Heart left ventricle (tissue), 16 donors: ENCODE measurements at regions not wholly inside any gene's neighbourhood (a gene's known extent, or its start where the extent isn't known, plus 50 kb on each side); places are given as distances from the start of the nearest gene placed in this dataset.

ENCODE experiments used
- ATAC-seq, 4 donors: fragments of 200-7000 bp; cut with Tn5 transposase; one replicate each; pipeline ENCODE4 v1.9.1; 2020 to 2022; ENCODE audit warnings: moderate library complexity in 4 of 4, mild to moderate bottlenecking in 3 of 4, moderate number of reproducible peaks in 1 of 4
- DNase-seq, 5 donors: peaks; one replicate each; pipeline ENCODE4 v3.0.0-alpha.2; 2020
- H3K27ac ChIP-seq, 12 donors: fragments of 200-600 bp; sonication (generic) in 4 of 12; one replicate each; pipeline versions ENCODE4 v1.5.0 to v1.8.0; 2016 to 2022; ENCODE audit warnings: mild to moderate bottlenecking in 2 of 12
- H3K27me3 ChIP-seq, 9 donors: fragments of 200-600 bp; sonication (generic) in 2 of 9; one replicate each; pipeline versions ENCODE4 v1.5.1 to v1.8.0; 2016 to 2022; ENCODE audit warnings: mild to moderate bottlenecking in 3 of 9
- H3K36me3 ChIP-seq, 9 donors: fragments of 200-600 bp; sonication (generic) in 2 of 9; one replicate each; pipeline versions ENCODE4 v1.5.0 to v1.8.0; 2018 to 2022; ENCODE audit warnings: mild to moderate bottlenecking in 2 of 9
- H3K4me1 ChIP-seq, 12 donors: fragments of 200-600 bp; sonication (generic) in 4 of 12; one replicate each; pipeline versions ENCODE4 v1.5.0 to v1.8.0; 2016 to 2022; ENCODE audit warnings: mild to moderate bottlenecking in 3 of 12
- H3K4me3 ChIP-seq, 12 donors: fragments of 200-600 bp; sonication (generic) in 4 of 12; one replicate each; pipeline versions ENCODE4 v1.5.0 to v1.8.0; 2017 to 2022; ENCODE audit warnings: mild to moderate bottlenecking in 9 of 12, moderate library complexity in 4 of 12
- H3K9me3 ChIP-seq, 12 donors: fragments of 200-600 bp; sonication (generic) in 4 of 12; one replicate each; pipeline versions ENCODE4 v1.5.0 to v1.8.0; 2016 to 2022; ENCODE audit warnings: mild to moderate bottlenecking in 1 of 12
- CTCF ChIP-seq, 12 donors: fragments of 200-600 bp; sonication (generic) in 4 of 12; IDR thresholded peaks; one replicate each; pipeline versions ENCODE4 v1.5.0 to v1.8.0; 2018 to 2022; ENCODE audit warnings: antibody characterized with exemption in 12 of 12, mild to moderate bottlenecking in 5 of 12
- POLR2A ChIP-seq, 2 donors: fragments of 450-650 bp; IDR thresholded peaks; one replicate each; pipeline ENCODE4 v1.6.1; 2017; ENCODE audit warnings: antibody characterized with exemption in 2 of 2, mild to moderate bottlenecking in 2 of 2, moderate library complexity in 2 of 2
- WGBS, 4 donors: extraction: QIAGEN DNeasy Blood & Tissue Kit in 2 of 4; methylation state at CpG; one replicate each; pipeline versions ENCODE4 v1.1.5 to v1.1.7; 2013 to 2018; 5-methylcytosine and 5-hydroxymethylcytosine counted together
- intact Hi-C, 10 donors: fragments of 100-400 bp; cut with DNase I; formaldehyde crosslinking; loops; one replicate each; pipeline versions ENCODE4 v1.11.1 to v1.14.2; 2022
- donor health status: ischemic (EF 13 %, LVEDD 7.1; RV severe dilation, severe dysfunction).
- donor health status: healthy with polysubstance abuse.
- donor health status: DM: no; HTN: yes; CAD: no.
- donor health status: DM: no; HTN: no; CAD: no.
- donor health status: ischemic (EF 25% LVEDD 6.9; RV normal size, moderate dysfunction).
- donor health status: ischemic (EF 25% LVEDD 5.7; RV mildly dilated, moderate dysfunction).
- donor health status: healthy.
- donor health status: DM: yes; HTN: yes; CAD: no.
- donor health status: ischemic (EF 35%, LVEDD 5.7; RV mildly dilated, moderate dysfunction).
- donor health status: nonischemic (EF 11% LVEDD 7.7; RV severe dilation, severe dysfunction).
- donor health status: DM: yes; HTN: yes; CAD: no.
- donor health status: PGD.
- donor health status: ischemic (EF 29% LVEDD 5.4; RV normal size, mild dysfunction).
- donor health status: nonischemic (EF 23%, LVEDD 6.1; RV moderate dilation, normal function).

GRCh38 chr10:42949287-42949686 lies 127.6 kb upstream of the RET start:
- intact Hi-C loops, result loop anchor here in 1 of 10 donors (10.0 kb wide), 1 partner anchor 74 kb away; no protein-coding TSS in a partner anchor
- 87 to 94% (median 93%) methylated on average over 2 of the region's 2 CpGs for WGBS, 4 donors
- H3K4me1 ChIP-seq, result peaks cover 0 to 17% (median 10%) of the 10 kb centered on the region in 12 donors
- H3K4me3 ChIP-seq, result no peak overlapping the region
- TF ChIP-seq POLR2A (IDR thresholded peaks at IDR 0.05) (no peak), CTCF (IDR thresholded peaks at IDR 0.05) (no peak)
- ATAC-seq, result no peak
- DNase-seq, result no peak
- H3K36me3 ChIP-seq, result no peaks in the 10 kb centered on the region
- H3K27ac ChIP-seq, result no peak overlapping the region
- H3K9me3 ChIP-seq, result peaks cover 0 to 6% (median 0%) of the 10 kb centered on the region in 12 donors
- peaks cover 0 to 26% (median 10%) of the 10 kb centered on the region in 9 donors for H3K27me3 ChIP-seq

- TF ChIP-seq CTCF (IDR thresholded peaks at IDR 0.05) (no peak), POLR2A (IDR thresholded peaks at IDR 0.05) (no peak)
- Histone ChIP-seq H3K4me1 (peaks cover 0 to 17% (median 10%) of the 10 kb centered on the region in 12 donors), H3K4me3 (no peak overlapping the region), H3K9me3 (peaks cover 0 to 6% (median 0%) of the 10 kb centered on the region in 12 donors), H3K36me3 (no peaks in the 10 kb centered on the region), H3K27ac (peak overlapping the region in 1 of 12 donors; percentile 51), H3K27me3 (peaks cover 0 to 26% (median 10%) of the 10 kb centered on the region in 9 donors)
- DNase-seq (peak in 1 of 5 donors; percentile 28), ATAC-seq (no peak)
- intact Hi-C loops, result loop anchor here in 1 of 10 donors (10.0 kb wide), 1 partner anchor 124 kb away; the partner anchor contains the start of gene RET
- WGBS, 4 donors, result 54 to 59% (median 56%) methylated on average over 27 of the region's 27 CpGs
These were observed 126.0 kb upstream of the RET start for GRCh38 chr10:42950606-42951485.

GRCh38 chr10:42951486-42952251 lies 125.2 kb upstream of the RET start:
- TF ChIP-seq CTCF (IDR thresholded peaks at IDR 0.05) (no peak), POLR2A (IDR thresholded peaks at IDR 0.05) (no peak)
- intact Hi-C loops, result loop anchor here in 1 of 10 donors (10.0 kb wide), 1 partner anchor 123 kb away; the partner anchor contains the start of gene RET
- H3K27ac ChIP-seq, result peak overlapping the region in 7 of 12 donors; percentile 0 to 51 (median 25)
- peak overlapping the region in 2 of 12 donors; percentile 6 to 16 for H3K4me3 ChIP-seq
- peaks cover 0 to 13% (median 0%) of the 10 kb centered on the region in 12 donors for H3K9me3 ChIP-seq
- peaks cover 0 to 26% (median 10%) of the 10 kb centered on the region in 9 donors for H3K27me3 ChIP-seq
- H3K4me1 ChIP-seq, result peaks cover 0 to 17% (median 10%) of the 10 kb centered on the region in 12 donors
- H3K36me3 ChIP-seq, result no peaks in the 10 kb centered on the region
- WGBS, 4 donors, result 6 to 19% (median 14%) methylated on average over 25 to 39 of the region's 39 CpGs
- ATAC-seq (peak in 3 of 4 donors; percentile 42 to 83 (median 69)), DNase-seq (peak in 4 of 5 donors; percentile 62 to 74 (median 70))
